HFF-Myc (cell line): ENCODE measurements at regions not wholly inside any gene's neighbourhood (a gene's known extent, or its start where the extent isn't known, plus 50 kb on each side); places are given as distances from the start of the nearest gene placed in this dataset.

Experiments
- DNase-seq: peaks from one replicate; pipeline ENCODE4 v3.0.0-alpha.2; 2011; ENCODE audit warnings: low read depth; ENCODE audit errors: extremely low read depth
- H3K4me3 ChIP-seq: replicated peaks from 2 replicates; pipeline ENCODE4 v1.5.1; 2011; ENCODE audit warnings: low read depth, mild to moderate bottlenecking, control low read depth, low read length
- TF ChIP-seq, protein P1 (sequence below): IDR thresholded peaks from 2 replicates; pipeline ENCODE4 v1.5.1; 2012; ENCODE audit warnings: mild to moderate bottlenecking, low read depth, low read length, control low read depth; ENCODE audit errors: missing control alignments

DNA sequence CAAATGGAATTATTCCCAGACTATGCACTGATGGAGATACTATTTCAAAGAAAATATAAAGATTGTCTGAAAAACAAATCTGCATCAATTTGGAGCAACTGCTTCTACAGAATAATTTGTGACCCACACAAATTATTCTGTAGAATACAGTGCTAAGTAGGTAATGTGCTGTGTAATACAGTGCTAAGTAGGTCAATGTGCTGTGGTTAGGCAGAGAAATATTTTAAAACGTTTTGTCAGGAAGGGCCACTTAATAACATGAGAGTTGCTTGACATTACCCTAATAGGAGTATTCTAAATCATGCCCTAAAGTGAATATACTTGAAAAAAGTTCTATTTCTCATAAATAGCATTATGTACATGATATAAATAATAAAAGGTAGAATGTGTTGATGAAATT lies 116.5 kb upstream of the KCND2 start:
- DNase-seq: no peak
- H3K4me3 ChIP-seq: no peak overlapping the region
- TF ChIP-seq, protein P1, sequence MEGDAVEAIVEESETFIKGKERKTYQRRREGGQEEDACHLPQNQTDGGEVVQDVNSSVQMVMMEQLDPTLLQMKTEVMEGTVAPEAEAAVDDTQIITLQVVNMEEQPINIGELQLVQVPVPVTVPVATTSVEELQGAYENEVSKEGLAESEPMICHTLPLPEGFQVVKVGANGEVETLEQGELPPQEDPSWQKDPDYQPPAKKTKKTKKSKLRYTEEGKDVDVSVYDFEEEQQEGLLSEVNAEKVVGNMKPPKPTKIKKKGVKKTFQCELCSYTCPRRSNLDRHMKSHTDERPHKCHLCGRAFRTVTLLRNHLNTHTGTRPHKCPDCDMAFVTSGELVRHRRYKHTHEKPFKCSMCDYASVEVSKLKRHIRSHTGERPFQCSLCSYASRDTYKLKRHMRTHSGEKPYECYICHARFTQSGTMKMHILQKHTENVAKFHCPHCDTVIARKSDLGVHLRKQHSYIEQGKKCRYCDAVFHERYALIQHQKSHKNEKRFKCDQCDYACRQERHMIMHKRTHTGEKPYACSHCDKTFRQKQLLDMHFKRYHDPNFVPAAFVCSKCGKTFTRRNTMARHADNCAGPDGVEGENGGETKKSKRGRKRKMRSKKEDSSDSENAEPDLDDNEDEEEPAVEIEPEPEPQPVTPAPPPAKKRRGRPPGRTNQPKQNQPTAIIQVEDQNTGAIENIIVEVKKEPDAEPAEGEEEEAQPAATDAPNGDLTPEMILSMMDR: no peak

DNA sequence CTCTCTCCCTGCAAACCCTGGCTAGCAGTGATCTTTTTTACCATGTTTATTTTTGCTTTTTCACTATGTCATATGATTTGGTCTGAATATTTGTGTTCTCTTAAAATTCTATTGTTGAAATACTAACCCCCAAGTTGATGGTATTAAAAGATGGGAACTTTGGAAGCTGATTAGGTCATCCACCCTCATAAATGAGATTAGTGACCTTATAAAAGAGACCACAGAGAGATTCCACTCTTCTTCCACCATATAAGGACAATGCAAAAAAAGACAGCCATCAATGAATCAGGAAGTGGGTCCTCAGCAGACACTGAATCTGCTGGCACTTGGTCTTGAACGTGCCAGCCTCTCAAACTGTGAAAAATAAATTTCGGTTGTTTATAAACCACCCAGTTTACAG lies 112.8 kb upstream of the KCND2 start:
- TF ChIP-seq, protein P1: no peak
- H3K4me3 ChIP-seq: no peak overlapping the region
- no peak for DNase-seq

DNA sequence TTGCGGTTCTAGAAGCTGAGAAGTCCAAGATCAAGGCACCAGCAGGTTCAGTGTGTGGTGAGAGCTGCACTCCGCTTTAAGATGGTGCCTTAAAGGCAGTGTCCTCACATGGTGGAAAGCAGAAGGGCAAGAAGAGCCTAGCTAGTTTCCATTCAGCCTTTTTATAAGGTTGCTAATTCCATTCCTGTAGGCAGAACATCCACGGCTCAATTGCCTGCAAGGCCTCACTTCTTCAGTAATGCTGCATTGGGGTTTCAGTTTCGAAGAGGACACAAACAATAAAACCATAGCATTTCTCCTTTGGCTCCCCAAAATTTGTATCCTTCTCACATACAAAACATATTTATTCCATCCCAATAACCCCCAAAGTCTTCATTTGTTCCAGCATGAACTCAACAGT lies 109.5 kb upstream of the KCND2 start:
- TF ChIP-seq, protein P1: no peak
- H3K4me3 ChIP-seq: no peak overlapping the region
- DNase-seq: no peak

DNA sequence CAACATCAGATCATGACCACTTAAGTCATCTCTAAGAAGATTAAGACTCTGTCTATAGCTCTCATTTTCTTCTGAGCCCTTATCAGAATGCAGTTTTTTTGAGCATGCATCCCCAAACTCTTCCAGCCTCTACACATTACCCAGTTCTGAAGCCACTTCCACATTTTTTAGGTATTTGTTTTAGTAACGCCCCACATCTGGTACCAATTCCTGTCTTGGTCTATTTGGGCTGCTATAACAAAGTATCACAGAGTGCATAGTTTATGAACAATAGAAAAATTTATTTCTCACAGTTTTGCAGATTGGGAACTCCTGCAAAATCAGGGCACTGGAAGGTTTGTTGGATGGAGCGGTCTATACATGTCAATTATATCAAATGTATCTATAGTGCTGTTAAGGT lies 107.7 kb upstream of the KCND2 start:
- TF ChIP-seq, protein P1: no peak
- no peak overlapping the region for H3K4me3 ChIP-seq
- no peak for DNase-seq

DNA sequence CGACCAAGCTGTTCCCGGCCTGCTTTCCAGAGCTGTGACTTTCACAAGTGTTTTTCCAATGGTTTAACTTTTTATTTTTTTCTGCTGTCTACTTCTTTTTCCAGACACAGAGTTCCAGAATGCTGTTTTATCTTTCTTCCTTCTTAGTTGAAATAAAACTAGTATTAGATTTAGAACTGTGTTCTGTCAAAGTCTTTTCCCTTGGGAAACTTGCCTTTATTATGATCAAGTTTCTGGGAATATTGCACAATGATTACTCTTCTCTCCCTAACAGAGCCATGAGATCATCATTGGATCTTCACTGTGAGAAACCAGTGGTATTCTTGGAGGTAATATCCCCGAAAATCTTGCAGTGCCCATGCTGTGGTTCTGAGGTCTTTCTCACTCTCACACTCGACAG lies 104.9 kb upstream of the KCND2 start:
- no peak for DNase-seq
- TF ChIP-seq, protein P1: no peak
- H3K4me3 ChIP-seq: no peak overlapping the region

- no peak for DNase-seq
- no peak overlapping the region for H3K4me3 ChIP-seq
- TF ChIP-seq, protein P1: no peak
These were observed 102.8 kb upstream of the KCND2 start for GRCh38 chr7:120169996-120170783.

- H3K4me3 ChIP-seq: no peak overlapping the region
- no peak for DNase-seq
- TF ChIP-seq, protein P1: no peak
These were observed 102.1 kb upstream of the KCND2 start for GRCh38 chr7:120170834-120171233.
